Fibroblast of mammary gland (primary cell): ENCODE measurements at regions not wholly inside any gene's neighbourhood (a gene's known extent, or its start where the extent isn't known, plus 50 kb on each side); places are given as distances from the start of the nearest gene placed in this dataset.

Source experiments
- DNase-seq: peaks from one replicate; pipeline ENCODE4 v3.0.0-alpha.2; 2010; ENCODE audit warnings: low read depth
- H3K4me3 ChIP-seq: 2 replicates; pipeline ENCODE4 v1.5.1; 2011; ENCODE audit warnings: low read depth, mild to moderate bottlenecking, low read length, moderate library complexity; ENCODE audit not compliant: control insufficient read depth
- TF ChIP-seq, protein P1 (sequence below): conservative IDR thresholded peaks from 2 replicates; pipeline ENCODE4 v1.5.1; 2011; ENCODE audit warnings: low read depth, low read length, inconsistent platforms; ENCODE audit not compliant: control insufficient read depth, insufficient read depth

DNA sequence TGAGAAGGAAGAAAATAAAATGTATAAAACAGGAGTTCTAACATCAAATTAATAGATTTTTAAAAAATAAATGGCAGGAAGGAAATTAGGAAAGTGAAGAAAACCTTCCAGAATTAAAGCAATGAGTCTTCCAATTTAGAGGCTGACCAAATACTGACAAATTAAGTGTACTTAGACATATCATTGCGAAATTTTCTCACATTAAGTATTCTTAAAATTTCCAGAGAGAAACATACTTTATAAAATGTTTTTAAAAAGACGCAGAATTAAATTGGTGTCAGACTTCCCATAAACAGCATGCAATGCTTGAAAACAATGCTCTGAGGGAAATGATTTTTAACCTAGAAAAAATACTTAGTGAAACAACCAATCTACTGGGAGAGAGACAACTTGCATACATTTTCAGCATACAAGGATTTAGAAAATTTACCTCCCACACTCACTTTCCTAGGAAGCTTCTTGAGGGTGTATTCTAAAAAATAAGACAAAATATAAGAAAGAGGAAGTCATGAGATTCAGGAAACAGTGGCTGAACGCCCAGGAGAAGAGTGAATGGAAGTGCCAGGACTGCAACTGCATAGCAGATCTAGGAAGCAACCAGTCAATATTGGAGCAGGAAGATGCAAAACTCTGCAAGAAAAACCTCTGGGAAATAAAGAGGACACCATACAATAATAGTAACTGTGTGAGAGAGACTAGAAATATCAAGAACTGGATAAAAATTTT, 339.9 kb downstream of the ADCYAP1 start:
- DNase-seq = no peak
- H3K4me3 ChIP-seq = no peak overlapping the region
- TF ChIP-seq, protein P1, sequence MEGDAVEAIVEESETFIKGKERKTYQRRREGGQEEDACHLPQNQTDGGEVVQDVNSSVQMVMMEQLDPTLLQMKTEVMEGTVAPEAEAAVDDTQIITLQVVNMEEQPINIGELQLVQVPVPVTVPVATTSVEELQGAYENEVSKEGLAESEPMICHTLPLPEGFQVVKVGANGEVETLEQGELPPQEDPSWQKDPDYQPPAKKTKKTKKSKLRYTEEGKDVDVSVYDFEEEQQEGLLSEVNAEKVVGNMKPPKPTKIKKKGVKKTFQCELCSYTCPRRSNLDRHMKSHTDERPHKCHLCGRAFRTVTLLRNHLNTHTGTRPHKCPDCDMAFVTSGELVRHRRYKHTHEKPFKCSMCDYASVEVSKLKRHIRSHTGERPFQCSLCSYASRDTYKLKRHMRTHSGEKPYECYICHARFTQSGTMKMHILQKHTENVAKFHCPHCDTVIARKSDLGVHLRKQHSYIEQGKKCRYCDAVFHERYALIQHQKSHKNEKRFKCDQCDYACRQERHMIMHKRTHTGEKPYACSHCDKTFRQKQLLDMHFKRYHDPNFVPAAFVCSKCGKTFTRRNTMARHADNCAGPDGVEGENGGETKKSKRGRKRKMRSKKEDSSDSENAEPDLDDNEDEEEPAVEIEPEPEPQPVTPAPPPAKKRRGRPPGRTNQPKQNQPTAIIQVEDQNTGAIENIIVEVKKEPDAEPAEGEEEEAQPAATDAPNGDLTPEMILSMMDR = no peak

DNA sequence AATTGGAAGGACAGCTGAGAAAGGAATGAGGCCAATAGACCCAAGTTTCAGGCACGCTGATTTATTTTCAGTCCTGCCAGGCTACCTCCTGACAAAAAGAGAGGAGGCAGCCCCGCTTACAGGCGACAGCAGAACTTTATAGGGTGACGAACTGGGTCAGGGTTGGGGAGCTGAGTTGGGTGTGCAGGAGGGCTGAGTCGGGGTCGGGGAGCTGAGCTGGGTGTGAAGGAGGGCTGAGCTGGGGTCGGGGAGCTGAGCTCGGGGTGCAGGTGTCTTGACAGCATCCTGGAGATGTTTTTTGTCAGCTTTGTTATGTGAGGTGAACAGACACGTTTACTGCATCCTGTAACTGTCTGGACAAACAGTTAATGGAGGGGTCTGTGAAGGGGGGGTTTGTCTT, 342.2 kb downstream of the ADCYAP1 start:
- no peak for DNase-seq
- H3K4me3 ChIP-seq = no peak overlapping the region
- TF ChIP-seq, protein P1 = no peak

DNA sequence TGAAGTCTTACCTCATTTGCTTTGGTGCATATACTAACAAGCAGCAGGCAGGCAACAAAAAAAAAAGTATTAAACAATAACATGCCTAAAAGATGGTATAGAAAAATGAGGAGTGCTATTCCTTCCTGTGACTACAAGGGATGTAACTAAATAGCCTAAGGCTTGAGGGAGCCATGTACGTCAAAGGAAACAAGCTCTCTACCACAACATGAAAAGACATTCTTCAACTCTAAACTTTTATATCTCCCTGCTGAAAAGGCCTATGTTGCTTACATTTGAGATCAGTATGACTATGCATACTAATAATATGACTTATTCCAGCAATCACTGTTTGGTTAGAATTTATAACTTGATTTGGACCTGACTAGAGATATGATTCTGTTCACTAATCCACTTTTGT, 347.9 kb downstream of the ADCYAP1 start:
- no peak for DNase-seq
- H3K4me3 ChIP-seq = no peak overlapping the region
- TF ChIP-seq, protein P1 = no peak

DNA sequence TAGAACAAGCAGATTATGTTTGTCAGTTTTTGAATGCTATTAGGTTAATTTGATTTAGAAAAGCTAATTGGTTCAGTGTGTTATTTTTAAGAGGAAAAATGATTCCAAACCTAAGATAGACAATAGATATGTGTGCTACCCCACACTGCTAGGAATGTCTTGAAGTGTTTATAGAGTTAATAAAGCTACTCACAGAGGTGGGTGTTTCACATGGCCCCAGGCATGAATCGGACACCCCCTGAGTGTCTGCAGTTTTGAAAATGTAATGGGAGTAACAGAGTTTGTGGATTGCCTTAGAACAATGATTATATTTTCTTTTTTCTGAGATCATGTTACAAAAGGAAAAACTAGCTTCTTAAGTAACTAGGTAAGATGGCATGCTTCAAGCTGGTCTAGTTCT, 348.3 kb downstream of the ADCYAP1 start:
- no peak overlapping the region for H3K4me3 ChIP-seq
- DNase-seq = no peak
- TF ChIP-seq, protein P1 = no peak

DNA sequence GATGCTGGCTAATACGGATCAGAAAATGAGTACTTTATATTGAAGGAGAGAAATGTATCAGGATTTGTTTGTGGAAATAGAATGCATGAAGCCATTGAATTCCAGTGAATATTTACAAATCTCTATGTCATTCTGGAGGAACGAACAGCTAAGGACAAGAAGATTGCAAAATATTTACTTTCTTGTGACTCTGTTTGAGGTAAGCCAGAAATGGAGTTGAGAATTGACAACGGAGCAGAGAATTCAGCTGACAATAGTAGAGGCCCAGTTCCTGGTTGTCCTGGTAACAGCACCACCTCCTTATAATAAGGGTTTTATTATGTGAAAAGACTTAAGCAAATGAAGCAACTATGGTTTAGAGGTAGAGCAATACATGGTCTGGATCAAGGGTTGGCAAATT, 349.2 kb downstream of the ADCYAP1 start:
- H3K4me3 ChIP-seq = no peak overlapping the region
- TF ChIP-seq, protein P1 = no peak
- DNase-seq = no peak

DNA sequence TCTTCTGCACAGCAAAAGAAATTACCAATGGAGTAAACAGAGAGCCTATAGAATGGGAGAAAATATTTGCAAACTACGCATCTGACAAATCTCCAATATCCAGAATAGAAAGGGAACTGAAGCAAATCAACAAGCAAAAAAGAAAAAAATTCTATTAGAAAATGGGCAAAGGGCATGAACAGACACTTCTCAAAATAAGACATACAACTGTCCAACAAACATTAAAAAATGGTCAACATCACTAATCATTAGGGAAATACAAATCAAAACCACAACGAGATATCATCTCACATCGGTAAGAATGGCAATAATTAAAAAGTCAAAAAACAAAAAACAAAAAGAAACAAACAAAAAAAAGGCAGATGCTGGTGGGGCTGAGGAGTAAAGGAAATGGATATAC, 356.4 kb downstream of the ADCYAP1 start:
- no peak for DNase-seq
- TF ChIP-seq, protein P1 = no peak
- H3K4me3 ChIP-seq = no peak overlapping the region
